AG10803 (cell line): ENCODE measurements at regions not wholly inside any gene's neighbourhood (a gene's known extent, or its start where the extent isn't known, plus 50 kb on each side); places are given as distances from the start of the nearest gene placed in this dataset.

Source experiments
- DNase-seq: peaks from one replicate; pipeline ENCODE4 v3.0.0; 2010; ENCODE audit warnings: low read depth
- H3K4me3 ChIP-seq: 2 replicates; pipeline ENCODE4 v1.5.1; 2011; ENCODE audit warnings: mild to moderate bottlenecking, low read length, control low read depth
- TF ChIP-seq, protein P1 (sequence below): conservative IDR thresholded peaks from 2 replicates; pipeline ENCODE4 v1.5.1; 2011; ENCODE audit warnings: mild to moderate bottlenecking, low read length, control low read depth, inconsistent platforms

DNA sequence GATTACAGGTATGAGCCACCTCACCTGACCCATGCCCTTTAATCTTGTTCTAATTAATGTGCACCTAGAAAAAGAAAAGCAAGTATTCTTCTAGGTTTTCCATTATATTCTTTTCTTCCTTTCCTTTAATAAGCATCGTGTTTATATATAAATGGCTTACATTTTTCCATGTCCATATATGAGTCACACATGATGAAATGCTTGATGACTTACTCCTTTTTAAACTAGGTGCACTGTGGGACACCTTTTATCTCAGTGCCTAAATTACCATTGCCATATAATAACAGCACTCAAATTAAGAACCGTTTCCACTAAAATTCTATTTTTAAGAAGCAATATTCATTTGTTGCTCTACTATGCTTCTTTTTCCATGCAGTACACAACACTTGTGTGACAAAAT is 363.3 kb downstream of the LIG4 start:
- no peak overlapping the region for H3K4me3 ChIP-seq
- TF ChIP-seq, protein P1, sequence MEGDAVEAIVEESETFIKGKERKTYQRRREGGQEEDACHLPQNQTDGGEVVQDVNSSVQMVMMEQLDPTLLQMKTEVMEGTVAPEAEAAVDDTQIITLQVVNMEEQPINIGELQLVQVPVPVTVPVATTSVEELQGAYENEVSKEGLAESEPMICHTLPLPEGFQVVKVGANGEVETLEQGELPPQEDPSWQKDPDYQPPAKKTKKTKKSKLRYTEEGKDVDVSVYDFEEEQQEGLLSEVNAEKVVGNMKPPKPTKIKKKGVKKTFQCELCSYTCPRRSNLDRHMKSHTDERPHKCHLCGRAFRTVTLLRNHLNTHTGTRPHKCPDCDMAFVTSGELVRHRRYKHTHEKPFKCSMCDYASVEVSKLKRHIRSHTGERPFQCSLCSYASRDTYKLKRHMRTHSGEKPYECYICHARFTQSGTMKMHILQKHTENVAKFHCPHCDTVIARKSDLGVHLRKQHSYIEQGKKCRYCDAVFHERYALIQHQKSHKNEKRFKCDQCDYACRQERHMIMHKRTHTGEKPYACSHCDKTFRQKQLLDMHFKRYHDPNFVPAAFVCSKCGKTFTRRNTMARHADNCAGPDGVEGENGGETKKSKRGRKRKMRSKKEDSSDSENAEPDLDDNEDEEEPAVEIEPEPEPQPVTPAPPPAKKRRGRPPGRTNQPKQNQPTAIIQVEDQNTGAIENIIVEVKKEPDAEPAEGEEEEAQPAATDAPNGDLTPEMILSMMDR: no peak
- DNase-seq: no peak

DNA sequence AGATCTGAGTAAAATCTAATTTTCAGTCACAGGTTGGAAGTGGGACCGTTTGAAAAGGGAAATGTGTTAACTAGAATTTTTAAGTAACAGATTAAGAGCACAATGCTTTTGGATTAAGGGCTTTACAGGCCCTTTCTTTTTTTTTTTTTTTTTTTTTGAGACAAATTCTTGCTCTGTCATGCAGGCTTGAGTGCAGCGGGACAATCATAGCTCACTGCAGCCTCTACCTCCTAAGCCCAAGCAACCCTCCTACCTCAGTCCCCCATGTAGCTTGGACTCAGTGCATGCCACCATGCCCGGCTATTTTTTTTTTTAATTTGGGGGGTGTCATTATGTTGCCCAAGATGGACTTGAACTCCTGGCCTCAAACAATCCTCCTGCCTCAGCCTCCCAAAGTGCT is 363.7 kb downstream of the LIG4 start:
- TF ChIP-seq, protein P1: no peak
- no peak overlapping the region for H3K4me3 ChIP-seq
- DNase-seq: no peak

- DNase-seq: no peak
- no peak overlapping the region for H3K4me3 ChIP-seq
- TF ChIP-seq, protein P1: no peak
Measured at GRCh38 chr13:107847406-107847805, 367.9 kb downstream of the LIG4 start.

DNA sequence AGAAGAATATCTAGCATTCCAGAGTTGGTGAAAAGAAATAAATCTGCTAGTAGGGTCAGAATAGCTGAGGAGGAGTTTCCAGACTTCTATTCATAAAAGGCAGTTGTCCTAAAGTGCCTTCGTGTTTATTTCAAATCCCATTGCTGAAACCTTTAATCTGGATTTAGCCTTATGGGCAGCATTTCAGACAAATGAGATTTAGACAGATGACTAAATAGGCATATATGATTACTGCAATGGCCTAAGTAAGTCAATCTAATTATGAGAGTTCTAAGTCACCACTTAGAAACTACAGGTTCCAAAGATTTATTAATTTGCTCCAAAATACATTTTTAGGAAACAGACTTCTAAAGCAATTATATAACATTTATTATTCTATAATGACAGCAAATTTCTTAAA is 368.7 kb downstream of the LIG4 start:
- no peak for DNase-seq
- TF ChIP-seq, protein P1: no peak
- no peak overlapping the region for H3K4me3 ChIP-seq

- H3K4me3 ChIP-seq: no peak overlapping the region
- TF ChIP-seq, protein P1: no peak
- DNase-seq: no peak
Measured at GRCh38 chr13:107845911-107846310, 369.4 kb downstream of the LIG4 start.

GRCh38 chr13:107843681-107844080 is 371.7 kb downstream of the LIG4 start:
- H3K4me3 ChIP-seq: no peak overlapping the region
- no peak for DNase-seq
- TF ChIP-seq, protein P1: no peak

- H3K4me3 ChIP-seq: no peak overlapping the region
- DNase-seq: no peak
- TF ChIP-seq, protein P1: no peak
Measured at GRCh38 chr13:107843281-107843680, 372.1 kb downstream of the LIG4 start.
